SU-DHL-6 (cell line): ENCODE measurements at regions not wholly inside any gene's neighbourhood (a gene's known extent, or its start where the extent isn't known, plus 50 kb on each side); places are given as distances from the start of the nearest gene placed in this dataset.

Experiments
- CTCF ChIP-seq: fragments of 200-600 bp; sonication (generic); IDR thresholded peaks from one replicate; pipeline ENCODE4 v1.5.1; 2017; ENCODE audit warnings: antibody characterized with exemption, mild to moderate bottlenecking, low read length, moderate library complexity; ENCODE audit not compliant: insufficient read depth, poor library complexity, severe bottlenecking
- EZH2phosphoT487 ChIP-seq: fragments of 200-600 bp; sonication (generic), shearing (Covaris generic); conservative IDR thresholded peaks from 2 replicates; pipeline ENCODE4 v1.6.1; 2018; ENCODE audit warnings: mild to moderate bottlenecking, antibody characterized with exemption, low read length, moderate library complexity, mixed read lengths

GRCh38 chr10:58972576-58973234 lies 203.7 kb upstream of the PHYHIPL start:
- TF ChIP-seq CTCF (no peak), EZH2phosphoT487 (no peak)
